NCI-H748 treated with DMSO at 0.1 percent for 48 hours (cell line): ENCODE measurements at regions not wholly inside any gene's neighbourhood (a gene's known extent, or its start where the extent isn't known, plus 50 kb on each side); places are given as distances from the start of the nearest gene placed in this dataset.
A peak's percentile ranks its signal among the peaks of the same experiment; 100 is the strongest.

Source experiments
- DNase-seq: peaks from one replicate; lab custom pipeline; 2025; lab: John Stamatoyannopoulos, UW

DNA sequence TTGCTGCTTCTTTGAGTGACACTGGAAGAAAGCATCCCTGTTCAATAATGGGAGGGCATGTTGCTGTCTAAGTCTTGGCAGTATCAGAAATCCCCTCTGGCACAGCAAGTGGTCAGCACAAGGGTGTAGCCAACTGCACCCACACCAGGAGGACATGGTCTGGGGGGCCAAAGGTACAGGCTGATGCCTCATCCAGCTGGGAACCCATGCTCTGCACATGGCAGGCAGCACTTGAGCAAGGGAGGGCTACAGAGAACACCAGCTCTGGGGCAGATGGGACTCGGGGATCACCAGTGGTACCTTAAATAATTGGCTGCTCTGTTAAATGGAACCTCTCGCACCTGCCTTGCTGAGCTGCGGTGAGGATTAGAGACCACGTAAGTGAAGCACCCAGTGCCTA, 265.2 kb downstream of the SYK start:
- DNase-seq, result no peak

DNA sequence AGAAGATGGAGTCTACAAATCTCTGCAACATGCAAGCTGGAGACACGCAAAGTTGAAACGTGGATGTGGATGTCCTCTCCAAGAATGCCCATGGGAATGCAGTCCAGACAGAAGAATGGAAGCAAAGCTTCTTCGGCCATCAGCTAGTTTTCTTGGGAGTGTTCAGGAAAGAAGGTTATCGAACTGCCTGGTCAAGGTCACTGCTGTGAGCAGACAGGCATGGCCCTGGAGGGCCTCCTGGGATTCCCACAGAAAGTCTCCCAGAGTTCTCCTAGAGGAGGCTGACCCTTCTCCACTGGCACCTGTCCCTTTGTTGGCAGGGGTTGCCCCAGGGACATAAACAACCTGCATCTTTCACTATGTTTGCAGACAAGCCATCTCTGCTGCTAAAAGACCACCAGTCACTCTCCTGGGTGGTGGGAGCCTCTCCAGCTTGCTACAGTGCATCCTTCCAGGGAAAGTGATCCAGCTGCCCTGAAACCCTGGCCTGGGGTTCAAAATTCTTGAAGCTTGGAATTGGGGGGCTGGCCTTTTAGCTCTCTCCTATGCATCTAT, 265.8 kb downstream of the SYK start:
- DNase-seq, result no peak

DNA sequence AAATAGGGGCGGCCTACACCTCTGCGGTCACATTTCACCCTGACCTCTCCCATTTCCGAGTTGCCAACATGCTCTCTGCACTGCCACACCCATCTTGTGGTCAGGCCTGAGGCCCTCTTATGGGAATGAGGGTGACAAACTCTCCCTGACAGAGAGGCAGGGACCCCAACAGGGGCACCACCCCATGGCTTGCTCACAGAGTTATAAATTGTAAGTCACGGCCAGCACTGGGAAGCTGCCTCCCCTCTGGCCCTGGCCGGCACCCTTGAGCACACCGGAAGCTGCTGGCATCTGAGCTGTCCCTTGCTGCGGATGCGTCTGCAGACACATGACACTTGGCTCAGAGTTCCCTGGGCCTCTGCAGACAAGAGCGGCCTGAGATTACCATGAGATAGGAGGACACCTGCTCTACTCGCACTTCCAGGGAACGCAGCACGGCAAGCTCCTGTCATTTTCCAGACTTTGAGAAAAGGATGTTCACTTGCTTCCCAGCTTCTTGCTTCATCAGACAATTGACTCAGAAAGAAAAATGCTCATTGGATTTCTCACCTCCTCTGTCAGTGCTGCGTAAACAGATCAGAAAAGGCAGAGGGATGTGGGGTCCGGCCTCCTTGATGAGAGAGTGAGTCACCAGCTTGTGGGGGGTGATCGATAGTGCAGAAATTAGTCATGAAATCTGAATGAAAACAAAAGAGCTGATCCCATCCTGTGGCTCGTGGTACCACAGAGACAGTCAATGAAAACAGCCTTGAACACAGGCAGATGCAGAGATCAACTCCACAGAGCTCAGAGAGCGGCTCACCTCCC, 269.8 kb downstream of the SYK start:
- no peak for DNase-seq

DNA sequence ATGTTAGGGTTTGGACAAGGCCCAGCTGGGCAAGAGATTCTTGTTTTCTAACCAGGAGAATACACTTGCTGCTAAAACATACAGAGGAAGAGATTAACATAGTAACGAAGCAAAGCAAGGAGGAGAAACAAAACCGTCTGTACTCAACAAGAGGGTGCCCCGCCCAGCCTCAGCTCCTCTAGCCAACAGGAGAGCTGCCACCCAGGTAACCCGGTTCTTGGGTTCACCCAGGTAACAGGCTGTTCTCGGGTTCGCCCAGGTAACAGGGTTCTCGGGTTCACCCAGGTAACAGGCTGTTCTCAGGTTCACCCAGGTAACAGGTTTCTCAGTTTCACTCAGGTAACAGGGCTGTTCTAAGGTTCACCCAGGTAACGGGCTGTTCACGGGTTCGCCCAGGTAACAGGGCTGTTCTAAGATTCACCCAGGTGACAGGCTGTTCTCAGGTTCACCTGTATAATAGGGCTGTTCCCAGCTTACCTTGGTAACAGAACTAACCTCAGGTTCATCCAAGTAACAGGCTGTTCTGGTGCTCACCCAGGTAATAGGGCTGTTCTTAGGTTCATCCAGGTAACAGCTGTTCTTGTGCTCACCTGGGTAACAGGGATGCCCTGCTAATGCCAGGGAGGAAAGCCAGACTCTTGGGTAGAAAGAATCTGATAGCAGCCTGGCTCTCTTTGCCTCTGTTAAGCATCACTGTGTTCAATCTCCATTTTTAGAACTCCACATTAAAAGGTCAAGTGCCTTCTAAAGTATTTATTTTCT, 271.6 kb downstream of the SYK start:
- no peak for DNase-seq

DNA sequence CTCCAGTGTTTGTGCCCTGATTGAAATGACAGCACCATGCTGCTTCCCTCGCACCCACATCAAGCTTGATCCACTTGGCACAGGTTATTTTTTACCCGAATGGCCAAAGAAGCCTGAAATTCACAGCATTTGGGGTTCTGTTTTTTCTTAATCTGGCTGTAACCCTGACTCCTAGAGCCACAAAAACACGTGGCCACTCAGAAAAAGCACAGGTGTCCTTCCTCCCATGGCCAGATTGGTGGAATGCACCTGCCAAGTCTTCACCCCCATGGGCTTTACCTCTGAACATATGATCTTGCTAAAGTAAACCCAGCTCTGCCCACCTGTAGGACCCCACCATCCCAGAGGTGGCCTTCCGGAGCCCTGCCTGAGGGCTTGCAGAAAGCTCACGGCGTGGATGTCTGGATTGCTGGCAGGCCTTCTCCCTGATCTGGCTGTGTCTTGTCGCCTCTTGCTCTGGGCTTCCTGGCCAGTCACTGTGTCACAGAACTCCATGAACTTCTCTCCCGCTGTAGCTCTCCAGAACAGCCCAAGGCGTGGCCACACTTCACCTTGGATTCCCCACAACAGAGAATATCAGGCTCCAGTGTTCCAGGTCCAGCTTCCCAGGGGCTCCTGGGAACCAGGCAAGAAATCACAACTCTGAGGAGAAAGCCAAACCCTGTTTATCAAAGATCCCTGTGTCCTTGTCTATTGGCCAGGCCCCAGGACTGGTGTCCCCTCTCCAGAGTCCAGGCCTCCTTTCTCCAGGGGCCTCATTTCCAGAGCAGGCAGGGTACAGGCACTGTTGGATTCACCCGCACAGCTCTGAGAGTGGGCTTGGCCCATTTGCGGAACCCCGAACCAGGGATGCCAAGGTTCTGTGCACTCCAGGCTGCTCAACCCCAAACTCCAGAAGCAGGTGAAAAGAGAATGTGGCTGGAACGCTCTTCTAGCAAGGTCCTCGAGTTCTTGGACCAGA, 272.5 kb downstream of the SYK start:
- DNase-seq, result no peak

DNA sequence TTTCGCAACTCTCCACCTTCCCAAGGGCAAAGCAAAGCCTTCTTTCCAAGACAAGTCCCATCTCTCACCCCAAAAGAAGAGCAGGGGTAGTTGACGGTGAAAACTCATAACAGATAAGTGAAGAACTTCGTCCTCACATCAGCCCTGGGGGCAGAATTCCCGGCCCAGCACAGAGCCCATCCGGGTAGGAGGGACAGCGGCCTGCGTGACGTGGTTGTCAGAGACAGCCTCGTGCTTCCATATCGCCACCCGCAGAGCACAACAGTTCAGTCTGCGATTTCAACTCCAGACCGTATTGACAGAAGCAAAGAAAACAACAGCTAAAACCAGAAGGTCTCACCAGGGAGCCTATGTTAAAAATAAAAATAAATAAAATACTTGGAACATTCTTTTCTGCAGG, 273.2 kb downstream of the SYK start:
- DNase-seq, result no peak

DNA sequence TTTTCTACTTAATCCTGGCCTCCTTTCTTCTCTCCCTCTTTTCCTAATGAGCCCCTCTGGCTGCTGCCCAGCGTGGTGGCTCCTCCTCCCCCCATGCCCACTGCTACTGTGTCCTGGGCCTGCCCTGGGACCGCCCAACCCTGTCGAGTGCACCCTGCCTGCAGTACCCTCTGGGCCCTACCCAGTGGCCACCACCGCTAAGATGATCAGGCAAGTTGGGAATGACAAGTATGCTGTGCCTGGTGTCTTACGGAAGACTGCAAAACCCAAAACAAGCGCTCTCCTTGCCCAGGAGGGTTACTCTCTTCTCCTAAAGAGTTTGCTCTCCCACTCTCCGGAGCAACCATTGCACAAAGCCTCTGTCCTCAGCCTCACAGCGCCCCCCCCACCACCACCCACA, 273.7 kb downstream of the SYK start:
- no peak for DNase-seq

DNA sequence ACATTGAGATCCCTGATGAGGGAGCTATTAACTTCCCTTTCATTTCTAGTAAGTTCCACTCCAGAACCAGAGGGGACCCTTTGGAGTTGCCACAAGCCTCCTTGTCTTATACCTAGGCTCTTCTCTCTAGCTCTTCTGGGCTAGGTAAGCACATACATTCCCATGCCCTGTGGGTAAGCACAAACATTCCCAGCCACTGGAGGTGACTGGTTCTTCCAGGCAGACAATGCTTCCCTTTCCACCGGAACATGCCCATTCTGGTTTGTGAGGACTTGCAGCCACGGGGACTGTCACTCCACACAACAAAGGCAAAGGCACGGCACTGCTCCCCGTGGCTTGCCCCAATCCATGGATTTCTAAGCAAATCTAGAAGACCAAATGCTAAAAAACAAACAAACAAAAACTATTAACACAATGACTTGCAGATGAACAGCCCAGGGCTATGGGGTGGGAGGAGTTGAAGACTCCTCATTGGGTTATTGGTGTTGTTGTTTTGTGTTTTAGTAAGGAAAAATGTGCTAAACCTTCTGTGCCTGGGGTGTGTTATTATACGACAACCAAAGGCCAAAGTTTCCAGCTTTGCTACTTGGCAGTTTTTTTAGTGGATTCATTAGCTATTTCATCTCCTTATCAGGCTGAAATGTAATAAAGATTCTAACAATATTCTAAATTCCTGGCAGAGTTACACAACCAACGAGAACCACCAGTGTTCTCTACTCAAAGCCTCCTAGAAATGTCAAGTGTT, 276.2 kb downstream of the SYK start:
- DNase-seq, result no peak

DNA sequence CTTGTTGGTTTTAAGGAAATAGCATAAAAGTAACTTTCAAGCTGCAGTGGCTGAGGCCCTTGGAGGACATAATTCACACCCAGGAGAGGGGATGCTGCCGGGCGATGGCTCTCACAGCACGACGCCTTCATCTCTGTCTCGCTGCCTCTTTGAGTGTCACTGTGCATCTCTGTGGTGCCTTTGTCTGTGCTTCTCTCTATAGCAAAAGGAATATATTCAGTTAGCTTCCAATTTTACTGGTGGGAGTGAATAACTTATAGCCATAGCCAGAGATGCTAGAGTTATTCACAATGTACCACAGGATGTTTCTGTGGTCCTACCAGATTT, 276.7 kb downstream of the SYK start:
- DNase-seq, result no peak

DNA sequence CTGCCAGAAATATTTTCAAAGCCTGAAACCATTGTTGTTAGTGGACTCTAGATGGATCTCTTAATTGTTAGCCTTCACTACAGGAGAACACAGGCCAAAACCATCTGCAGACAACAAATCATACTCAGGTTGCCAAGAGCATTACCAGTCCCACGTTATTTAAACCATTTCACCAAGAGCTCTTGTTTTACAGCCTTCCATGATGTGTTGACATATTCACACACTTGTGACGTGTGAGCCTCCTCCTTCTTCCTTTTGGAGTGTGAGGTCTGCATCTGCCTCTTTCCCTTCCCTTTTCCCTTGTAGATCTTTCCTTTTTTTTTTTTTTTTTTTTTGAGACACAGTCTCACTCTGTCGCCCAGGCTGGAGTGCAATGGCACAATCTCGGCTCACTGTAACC, 279.0 kb downstream of the AUH start:
- no peak for DNase-seq

DNA sequence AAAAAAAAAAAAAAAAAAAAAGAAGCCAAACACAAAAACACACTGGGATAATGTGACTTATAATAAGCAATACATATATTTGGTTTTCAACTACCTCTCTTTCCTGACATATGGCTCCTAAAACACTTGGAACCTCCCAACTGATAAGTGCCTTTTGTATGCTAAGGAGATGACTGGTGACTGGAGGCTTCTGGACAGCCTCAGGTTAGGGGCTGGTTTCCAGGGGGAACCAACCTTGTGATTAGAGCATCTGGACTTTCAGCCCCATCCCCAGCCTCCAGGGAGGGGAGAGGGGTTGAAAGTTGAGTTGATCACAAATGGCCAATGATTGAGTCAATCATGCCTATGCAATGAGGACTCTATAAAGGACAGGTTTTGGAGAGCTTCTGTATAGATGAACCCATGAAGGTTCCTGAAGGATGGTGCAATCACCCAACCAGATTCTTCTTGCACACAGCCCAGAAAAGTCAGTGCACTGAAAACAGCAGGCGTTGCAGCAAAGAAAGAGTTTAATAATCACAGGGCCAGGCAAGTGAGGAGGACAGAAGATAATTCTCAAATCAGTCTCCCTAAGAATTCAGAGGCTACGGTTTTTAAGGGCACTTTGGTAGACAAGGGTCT, 276.7 kb downstream of the AUH start:
- no peak for DNase-seq

DNA sequence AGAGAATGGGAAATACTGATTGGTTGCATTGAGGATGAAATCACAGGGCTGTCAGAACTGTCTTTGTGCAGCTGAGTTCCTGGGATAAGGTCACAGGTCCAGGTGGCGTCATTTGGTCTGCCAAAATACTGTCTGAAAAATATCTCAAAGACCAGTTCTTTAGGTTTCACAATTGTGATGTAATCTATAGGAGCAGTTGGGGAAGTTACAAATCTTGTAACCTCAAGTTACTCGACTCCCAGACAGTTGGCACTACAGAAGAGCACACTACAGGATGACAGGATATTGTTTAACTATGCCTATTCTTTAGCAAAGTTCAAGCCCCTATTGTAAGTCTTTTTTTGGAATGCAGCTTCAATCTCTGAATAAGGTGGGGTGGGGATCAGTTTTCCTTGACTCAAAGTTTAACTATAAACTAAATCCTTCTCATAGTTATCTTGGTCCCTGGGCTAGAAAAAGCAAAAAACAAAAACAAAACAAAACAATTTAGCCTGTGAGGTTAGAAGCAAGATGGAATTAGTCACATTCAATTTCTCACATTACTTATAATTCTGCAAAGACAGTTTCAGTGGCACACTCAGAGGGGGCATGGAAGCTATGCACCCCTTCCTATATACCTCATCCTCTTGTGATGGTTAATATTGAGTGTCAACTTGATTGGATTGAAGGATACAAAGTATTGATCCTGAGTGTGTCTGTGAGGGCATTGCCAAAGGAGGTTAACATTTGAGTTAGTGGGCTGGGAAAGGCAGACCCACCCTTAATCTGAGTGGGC, 276.0 kb downstream of the AUH start:
- DNase-seq, result no peak

DNA sequence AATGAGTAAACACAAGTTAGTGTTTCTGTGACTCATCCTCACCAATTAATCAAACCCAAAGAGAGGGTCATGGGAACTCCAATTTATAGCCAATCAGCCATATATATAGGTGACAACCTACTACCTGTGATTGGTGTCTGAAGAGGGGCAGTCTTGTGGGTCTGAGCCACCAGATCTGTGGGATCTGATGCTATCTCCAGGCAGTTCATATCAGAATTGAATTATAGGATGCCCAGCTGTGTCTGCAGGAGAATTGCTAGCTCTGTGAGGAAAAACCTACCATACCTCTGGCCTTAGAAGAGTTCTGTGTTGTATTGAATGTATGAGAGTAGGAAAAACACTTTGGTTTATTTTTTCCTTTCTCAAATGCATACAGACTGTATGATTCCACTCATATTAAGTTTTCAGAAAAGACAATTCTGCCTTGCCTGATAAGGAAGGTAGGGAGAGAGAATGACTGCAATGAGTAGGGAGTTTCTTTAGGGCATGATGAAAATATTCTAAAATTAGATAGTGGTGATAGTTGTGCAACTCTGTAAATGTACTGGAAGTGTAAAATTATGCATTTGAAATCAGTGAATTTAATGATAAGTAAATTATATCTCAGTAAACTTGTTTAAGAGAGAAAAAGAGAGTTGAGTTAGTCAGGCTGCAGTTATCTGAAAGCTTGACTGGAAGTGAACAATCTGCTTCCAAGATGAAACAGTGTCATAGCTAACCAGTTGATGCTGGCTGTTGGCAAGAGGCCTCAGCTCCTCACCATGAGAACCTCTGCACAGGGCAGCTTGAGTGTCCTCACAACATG, 274.9 kb downstream of the AUH start:
- no peak for DNase-seq

DNA sequence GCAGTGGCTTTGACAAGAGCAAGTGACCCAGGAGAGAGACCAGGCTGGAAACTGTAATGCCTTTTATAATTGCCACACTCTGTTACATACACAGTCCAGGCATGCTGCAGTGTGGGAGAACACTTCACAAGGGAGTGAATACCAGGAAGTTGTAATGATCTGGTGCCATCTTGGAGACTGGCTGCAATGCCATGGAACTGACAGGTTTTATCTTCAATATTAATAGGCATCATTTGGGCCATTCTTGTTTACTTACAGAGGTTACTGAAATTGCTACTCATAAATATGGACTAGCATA, 274.3 kb downstream of the AUH start:
- no peak for DNase-seq

DNA sequence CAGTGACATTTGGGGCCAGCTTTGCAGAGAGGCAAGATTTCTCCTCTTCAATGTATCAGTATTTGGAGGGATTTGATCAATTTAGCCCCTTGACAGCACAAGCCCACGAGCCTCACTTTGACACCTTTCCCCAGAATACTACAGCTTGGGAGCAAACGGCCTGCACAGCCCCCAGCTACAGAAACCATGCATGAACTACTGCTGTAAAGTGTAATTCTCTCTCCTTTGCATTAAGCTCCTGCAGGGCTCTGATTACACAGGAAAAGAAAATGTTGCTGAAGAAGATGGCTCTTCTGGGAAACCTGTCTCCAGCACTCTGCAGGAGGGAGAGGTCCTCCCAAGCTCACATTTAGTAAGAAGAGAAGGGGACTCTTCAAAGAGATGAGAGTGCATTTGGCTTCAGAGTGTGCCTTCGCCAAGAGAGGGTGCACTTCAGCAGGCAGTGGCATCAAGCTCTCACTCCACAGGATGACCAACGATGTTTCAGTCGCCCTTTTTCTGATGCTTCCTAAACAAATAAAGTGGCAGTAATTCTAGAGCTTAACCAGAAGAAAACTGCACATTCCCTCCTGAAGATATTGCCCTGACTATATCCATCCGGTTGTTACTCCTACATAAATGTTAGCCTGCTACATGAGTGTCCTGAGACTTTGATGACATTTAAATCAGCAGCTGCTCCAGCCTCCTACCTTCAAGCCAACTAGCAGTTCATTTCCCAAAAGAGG, 272.2 kb downstream of the AUH start:
- DNase-seq, result peak; percentile 19

DNA sequence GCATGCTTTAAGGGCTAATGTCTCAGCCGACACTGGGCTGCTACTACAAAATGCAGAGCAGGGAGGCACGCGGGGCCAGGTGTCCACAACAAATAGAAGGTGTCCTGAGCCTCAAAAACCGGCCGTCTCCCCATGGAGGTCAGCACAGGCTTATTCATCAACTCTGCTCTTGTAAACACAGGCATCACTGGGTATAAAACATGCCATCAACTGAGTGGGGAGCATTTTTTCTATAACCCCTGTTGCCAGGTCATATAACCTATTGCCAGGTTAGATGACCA, 271.6 kb downstream of the AUH start:
- DNase-seq, result no peak

DNA sequence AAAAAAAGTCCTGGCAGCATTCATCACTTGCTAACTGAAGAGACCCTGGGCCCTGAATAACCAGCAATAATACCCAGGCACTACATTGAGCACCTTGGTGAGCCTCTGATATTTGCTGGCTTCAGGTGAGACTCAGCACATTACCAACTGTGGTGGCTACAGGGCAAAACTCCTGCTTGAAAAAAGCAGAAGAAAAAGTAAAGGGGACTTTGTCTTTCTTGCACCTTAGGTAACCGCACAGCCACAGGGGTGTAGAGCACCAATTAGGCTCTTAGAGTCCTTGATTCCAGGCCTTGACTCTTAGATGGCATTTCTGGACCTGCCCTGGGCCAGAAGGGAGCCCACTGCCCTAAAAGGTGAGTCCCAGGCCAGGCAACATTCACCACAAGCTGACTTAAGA, 269.5 kb downstream of the AUH start:
- DNase-seq, result no peak

DNA sequence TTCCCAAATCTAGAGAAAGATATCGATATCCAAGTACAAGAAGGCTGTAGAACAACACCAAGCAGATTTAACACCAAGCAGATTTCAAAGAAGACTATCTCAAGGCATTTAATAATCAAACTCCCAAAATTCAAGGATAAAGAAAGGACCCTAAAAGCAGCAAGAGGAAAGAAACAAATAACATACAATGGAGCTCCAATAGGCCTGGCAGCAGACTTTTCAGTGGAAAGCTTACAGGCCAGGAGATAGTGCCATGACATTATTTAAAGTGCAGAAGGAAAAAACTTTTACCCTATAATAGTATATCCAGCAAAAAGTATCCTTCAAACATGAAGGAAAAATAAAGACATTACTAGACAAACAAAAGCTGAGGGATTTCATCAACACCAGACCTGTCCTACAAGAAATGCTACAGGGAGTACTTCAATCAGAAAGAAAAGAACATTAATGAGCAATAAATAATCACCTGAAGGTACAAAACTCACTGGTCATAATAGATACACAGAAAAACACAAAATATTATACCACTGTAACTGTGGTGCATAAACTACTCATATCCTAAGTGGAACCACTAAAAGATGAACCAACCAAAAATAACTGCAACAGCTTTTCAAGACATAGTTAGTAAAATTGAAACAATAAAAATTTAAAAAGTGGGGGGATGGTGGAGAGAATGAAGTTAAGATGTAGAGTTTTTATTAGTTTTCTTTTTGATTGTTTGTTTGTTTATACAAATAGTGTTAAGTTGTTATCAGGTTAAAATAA, 267.2 kb downstream of the AUH start:
- DNase-seq, result no peak
